ENCODE measurements at regions not wholly inside any gene's neighbourhood (a gene's known extent, or its start where the extent isn't known, plus 50 kb on each side); places are given as distances from the start of the nearest gene placed in this dataset.

DNA sequence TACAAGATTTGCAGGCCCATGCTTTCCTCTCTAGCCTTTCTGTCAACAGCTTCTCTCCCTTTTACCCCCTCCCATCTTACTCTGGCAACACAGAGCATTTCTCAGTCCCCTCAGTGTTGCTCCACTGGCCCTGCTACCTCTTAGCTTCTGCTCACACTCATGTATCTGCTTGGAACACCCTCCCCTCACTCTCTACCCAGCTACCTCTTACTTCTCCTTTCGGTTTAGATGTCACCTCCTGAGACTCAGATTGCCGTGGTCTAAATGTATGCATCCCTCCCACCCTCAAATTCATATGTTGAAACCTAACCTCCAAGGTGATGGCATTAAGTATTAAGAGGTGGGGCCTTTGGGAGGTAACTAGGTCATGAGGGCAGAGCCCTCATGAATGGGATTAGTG is 80.1 kb downstream of the FOXD2 start (continued):
- TF ChIP-seq JUN (IDR thresholded peaks at IDR 0.05; ENCODE audit: low read depth, low read length): no peak
- TF ChIP-seq, protein P1, sequence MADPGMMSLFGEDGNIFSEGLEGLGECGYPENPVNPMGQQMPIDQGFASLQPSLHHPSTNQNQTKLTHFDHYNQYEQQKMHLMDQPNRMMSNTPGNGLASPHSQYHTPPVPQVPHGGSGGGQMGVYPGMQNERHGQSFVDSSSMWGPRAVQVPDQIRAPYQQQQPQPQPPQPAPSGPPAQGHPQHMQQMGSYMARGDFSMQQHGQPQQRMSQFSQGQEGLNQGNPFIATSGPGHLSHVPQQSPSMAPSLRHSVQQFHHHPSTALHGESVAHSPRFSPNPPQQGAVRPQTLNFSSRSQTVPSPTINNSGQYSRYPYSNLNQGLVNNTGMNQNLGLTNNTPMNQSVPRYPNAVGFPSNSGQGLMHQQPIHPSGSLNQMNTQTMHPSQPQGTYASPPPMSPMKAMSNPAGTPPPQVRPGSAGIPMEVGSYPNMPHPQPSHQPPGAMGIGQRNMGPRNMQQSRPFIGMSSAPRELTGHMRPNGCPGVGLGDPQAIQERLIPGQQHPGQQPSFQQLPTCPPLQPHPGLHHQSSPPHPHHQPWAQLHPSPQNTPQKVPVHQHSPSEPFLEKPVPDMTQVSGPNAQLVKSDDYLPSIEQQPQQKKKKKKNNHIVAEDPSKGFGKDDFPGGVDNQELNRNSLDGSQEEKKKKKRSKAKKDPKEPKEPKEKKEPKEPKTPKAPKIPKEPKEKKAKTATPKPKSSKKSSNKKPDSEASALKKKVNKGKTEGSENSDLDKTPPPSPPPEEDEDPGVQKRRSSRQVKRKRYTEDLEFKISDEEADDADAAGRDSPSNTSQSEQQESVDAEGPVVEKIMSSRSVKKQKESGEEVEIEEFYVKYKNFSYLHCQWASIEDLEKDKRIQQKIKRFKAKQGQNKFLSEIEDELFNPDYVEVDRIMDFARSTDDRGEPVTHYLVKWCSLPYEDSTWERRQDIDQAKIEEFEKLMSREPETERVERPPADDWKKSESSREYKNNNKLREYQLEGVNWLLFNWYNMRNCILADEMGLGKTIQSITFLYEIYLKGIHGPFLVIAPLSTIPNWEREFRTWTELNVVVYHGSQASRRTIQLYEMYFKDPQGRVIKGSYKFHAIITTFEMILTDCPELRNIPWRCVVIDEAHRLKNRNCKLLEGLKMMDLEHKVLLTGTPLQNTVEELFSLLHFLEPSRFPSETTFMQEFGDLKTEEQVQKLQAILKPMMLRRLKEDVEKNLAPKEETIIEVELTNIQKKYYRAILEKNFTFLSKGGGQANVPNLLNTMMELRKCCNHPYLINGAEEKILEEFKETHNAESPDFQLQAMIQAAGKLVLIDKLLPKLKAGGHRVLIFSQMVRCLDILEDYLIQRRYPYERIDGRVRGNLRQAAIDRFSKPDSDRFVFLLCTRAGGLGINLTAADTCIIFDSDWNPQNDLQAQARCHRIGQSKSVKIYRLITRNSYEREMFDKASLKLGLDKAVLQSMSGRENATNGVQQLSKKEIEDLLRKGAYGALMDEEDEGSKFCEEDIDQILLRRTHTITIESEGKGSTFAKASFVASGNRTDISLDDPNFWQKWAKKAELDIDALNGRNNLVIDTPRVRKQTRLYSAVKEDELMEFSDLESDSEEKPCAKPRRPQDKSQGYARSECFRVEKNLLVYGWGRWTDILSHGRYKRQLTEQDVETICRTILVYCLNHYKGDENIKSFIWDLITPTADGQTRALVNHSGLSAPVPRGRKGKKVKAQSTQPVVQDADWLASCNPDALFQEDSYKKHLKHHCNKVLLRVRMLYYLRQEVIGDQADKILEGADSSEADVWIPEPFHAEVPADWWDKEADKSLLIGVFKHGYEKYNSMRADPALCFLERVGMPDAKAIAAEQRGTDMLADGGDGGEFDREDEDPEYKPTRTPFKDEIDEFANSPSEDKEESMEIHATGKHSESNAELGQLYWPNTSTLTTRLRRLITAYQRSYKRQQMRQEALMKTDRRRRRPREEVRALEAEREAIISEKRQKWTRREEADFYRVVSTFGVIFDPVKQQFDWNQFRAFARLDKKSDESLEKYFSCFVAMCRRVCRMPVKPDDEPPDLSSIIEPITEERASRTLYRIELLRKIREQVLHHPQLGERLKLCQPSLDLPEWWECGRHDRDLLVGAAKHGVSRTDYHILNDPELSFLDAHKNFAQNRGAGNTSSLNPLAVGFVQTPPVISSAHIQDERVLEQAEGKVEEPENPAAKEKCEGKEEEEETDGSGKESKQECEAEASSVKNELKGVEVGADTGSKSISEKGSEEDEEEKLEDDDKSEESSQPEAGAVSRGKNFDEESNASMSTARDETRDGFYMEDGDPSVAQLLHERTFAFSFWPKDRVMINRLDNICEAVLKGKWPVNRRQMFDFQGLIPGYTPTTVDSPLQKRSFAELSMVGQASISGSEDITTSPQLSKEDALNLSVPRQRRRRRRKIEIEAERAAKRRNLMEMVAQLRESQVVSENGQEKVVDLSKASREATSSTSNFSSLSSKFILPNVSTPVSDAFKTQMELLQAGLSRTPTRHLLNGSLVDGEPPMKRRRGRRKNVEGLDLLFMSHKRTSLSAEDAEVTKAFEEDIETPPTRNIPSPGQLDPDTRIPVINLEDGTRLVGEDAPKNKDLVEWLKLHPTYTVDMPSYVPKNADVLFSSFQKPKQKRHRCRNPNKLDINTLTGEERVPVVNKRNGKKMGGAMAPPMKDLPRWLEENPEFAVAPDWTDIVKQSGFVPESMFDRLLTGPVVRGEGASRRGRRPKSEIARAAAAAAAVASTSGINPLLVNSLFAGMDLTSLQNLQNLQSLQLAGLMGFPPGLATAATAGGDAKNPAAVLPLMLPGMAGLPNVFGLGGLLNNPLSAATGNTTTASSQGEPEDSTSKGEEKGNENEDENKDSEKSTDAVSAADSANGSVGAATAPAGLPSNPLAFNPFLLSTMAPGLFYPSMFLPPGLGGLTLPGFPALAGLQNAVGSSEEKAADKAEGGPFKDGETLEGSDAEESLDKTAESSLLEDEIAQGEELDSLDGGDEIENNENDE (IDR thresholded peaks at IDR 0.05; ENCODE audit: insufficient replicate concordance, low read length): no peak

Measured in H1 (cell line).